ENCODE measurements at regions not wholly inside any gene's neighbourhood (a gene's known extent, or its start where the extent isn't known, plus 50 kb on each side); places are given as distances from the start of the nearest gene placed in this dataset.
"Not testable (repeated sequence)": the region's sequence is repeated elsewhere in the genome, so short reads cannot be mapped to it uniquely, and the experiment has no call there.

DNA sequence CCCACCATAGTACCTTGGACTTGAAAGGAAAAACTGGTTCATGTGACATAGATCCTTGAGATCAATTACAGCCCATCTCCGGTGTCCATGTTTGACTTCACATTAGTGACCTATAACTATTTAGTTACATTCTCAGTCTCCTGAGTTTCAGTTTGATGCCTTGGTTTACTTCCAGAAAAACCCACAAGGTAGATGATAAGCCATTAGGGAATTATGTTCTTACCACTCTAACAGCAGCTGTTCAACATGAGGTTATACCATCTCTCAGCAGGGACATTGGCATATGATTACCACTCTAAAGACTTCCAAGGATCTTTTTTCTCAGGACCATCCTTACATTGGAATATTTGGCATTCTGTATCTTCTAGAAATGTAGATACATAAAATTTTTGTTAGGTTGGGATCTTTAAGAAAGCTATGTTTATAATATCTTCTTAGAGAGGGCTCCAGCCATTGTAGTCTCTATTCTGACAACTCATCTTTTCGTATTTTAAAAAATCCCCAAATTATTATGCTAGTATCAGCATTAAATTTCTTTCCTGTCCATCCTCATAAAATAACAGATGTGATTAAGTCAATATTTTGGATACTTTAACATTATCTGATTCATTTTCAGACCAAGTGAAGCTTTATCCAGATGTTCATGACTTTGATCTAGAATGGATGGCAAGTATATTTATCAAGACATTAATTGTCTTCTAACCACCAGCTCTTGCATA, 258.9 kb downstream of the RDH14 start:
- Mint-ChIP-seq H3K36me3 (no peaks in the 10 kb centered on the region), H3K27ac (no peak overlapping the region), H3K4me3 (no peak overlapping the region), H3K4me1 (no peaks in the 10 kb centered on the region), H3K9me3 (no peaks in the 10 kb centered on the region)
- ATAC-seq = no peak
- DNase-seq (ENCODE audit: low spot score in 2 of 2) = no peak

DNA sequence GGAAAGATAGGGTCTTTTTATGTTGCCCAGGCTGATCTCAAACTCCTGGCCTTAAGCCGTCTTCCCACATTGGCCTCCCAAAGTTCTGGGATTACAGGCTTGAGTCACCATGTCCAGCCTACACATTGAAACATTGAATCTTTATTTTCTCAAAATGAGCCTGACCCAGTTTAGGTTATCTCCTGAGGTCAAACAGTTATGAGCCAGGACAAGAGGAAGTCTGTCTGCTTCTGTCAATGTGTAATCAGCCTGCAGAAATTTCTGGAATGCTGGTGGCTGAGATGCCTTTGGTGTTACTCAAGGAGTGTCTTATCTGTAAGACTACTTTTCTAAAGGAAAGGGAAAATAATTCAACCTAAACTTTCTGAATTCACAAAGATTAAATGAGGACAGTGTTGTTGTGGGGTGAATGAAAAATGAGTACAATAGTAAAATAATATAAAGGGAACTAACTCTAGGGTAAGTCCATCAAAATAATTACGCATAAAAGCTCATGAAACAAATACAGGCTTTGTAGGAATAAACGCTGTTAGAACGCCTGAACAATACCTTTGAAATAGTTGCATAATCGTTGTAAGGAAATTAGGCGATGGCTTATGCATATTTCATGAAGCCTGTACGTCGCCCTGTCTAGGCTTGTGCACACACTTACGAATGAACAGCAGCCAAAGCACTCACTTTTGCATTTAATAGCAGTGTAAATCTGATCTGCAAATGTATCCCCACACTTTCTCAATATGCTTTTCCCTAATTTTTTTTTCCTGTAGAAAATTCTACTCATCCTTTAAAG, 260.8 kb downstream of the RDH14 start:
- DNase-seq (ENCODE audit: low spot score in 2 of 2) = no peak

DNA sequence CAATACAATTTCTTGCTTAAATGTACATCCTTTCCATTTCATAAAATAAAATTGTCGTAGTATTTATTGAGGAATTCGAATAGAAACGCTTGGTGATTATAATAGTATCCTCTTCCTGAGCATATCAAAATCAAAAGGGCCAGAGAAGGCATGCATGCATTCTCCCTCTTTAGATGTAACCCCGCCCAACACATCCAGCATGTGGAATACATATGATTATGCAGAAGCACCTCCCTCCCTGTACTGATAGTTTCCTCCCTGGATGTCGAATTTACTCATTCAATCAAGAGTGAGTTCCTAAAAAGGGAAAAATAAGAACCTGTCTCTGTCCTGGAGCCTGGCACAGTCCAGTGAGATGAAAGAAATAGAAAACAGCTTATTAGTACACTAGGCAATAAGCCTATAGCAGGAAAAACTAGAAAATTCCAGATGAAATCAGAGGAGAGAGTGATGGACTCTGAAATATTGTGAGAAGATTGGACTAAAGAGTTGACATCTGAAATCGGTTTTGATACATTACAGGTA, 262.9 kb downstream of the RDH14 start:
- Mint-ChIP-seq H3K4me3 (no peak overlapping the region), H3K36me3 (no peaks in the 10 kb centered on the region), H3K27ac (no peak overlapping the region), H3K4me1 (no peaks in the 10 kb centered on the region), H3K9me3 (no peaks in the 10 kb centered on the region)
- no peak for ATAC-seq
- no peak for DNase-seq (ENCODE audit: low spot score in 2 of 2)

More for the DNA sequence above, 260.8 kb downstream of the RDH14 start:
- no peak for ATAC-seq
- no peak overlapping the region for H3K27ac Mint-ChIP-seq
- no peaks in the 10 kb centered on the region for H3K9me3 Mint-ChIP-seq
- no peak overlapping the region for H3K4me3 Mint-ChIP-seq
- no peaks in the 10 kb centered on the region for H3K4me1 Mint-ChIP-seq
- H3K36me3 Mint-ChIP-seq = no peaks in the 10 kb centered on the region

DNA sequence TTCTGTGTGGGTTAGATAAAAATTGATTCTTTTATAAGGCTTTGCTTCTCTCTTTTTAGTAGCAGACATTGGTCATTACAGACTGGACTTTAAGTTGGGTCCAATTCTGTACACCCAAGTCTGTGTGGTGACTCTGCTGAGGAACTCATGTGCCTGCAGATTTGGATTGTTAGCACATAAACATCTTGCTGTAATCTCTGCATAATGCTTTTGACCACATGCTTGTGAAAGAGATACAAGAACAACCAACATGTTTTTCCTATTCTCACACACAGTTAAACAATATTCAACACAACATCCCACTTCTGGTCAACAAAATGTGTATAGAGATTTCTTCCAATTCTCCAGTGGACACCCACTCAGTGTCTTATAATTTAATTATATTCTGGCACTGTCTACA, 270.1 kb downstream of the RDH14 start:
- Mint-ChIP-seq H3K27ac (no peak overlapping the region), H3K9me3 (peaks cover 2% of the 10 kb centered on the region), H3K4me3 (no peak overlapping the region), H3K36me3 (no peaks in the 10 kb centered on the region), H3K4me1 (no peaks in the 10 kb centered on the region)
- ATAC-seq (no peak), DNase-seq (ENCODE audit: low spot score in 2 of 2) (no peak)

DNA sequence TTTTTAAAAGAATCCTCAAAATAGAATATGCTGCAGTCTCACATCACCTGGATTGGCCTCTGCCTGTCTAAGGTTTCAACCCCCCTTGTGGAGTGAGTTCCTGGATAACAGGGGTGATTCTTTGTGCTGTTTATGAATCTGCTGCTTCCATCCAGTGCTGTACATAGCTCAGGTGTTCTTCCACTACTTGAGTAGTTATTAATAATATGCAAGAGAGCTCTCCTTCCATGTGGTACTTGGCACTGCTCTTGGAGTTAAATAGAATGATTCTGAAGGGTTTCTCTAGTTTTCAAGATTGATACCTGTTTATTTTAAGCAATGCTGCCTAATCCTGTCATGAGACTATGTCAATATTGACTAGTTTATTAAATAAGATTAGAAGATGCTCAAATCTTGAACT, 273.6 kb downstream of the RDH14 start:
- ATAC-seq (no peak), DNase-seq (ENCODE audit: low spot score in 2 of 2) (no peak)
- H3K4me3 Mint-ChIP-seq = no peak overlapping the region
- no peaks in the 10 kb centered on the region for H3K4me1 Mint-ChIP-seq
- H3K36me3 Mint-ChIP-seq = no peaks in the 10 kb centered on the region
- no peak overlapping the region for H3K27ac Mint-ChIP-seq
- H3K9me3 Mint-ChIP-seq = peaks cover 2% of the 10 kb centered on the region

DNA sequence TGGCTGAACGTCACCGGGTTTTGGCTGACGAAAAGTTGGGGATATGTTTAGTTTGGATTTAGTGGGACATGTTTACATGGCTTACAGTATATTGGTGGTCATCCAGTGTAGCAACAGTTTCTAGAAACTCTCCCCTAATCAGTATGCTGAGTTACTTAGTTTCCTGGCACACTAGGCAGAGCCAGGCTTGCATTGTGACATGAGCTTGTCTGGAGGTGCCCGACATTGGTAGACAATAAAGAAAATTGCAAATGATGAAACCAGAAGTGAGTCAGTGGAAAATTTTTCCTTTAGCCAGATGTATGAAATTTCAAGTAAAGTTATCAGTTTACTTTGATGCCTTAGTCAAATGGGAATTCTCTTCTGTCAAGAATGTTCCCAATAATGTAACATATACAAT, 276.1 kb downstream of the RDH14 start:
- H3K9me3 Mint-ChIP-seq = peaks cover 2% of the 10 kb centered on the region
- no peaks in the 10 kb centered on the region for H3K4me1 Mint-ChIP-seq
- no peak for ATAC-seq
- H3K4me3 Mint-ChIP-seq = no peak overlapping the region
- no peak for DNase-seq (ENCODE audit: low spot score in 2 of 2)
- no peaks in the 10 kb centered on the region for H3K36me3 Mint-ChIP-seq
- H3K27ac Mint-ChIP-seq = no peak overlapping the region

DNA sequence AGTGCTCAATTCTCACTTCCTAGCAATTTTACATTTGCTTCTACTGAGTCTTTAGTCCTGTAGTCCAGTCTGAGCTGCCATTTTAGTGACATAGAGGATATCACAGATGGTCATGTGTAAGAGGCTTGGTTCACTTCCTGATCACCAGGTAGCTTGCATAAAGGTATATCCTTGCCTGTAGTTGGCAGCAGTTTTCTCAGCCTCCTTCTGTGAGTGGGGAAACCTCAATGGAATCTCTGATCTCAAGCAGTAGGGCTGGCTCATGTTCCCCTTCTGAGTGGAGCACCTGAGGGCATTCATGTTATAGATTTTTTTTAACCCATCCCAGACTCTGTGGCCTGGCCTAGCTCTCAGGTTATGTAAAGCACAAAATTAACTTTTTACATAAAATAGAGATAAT, 278.4 kb downstream of the RDH14 start:
- H3K9me3 Mint-ChIP-seq = peaks cover 2% of the 10 kb centered on the region

DNA sequence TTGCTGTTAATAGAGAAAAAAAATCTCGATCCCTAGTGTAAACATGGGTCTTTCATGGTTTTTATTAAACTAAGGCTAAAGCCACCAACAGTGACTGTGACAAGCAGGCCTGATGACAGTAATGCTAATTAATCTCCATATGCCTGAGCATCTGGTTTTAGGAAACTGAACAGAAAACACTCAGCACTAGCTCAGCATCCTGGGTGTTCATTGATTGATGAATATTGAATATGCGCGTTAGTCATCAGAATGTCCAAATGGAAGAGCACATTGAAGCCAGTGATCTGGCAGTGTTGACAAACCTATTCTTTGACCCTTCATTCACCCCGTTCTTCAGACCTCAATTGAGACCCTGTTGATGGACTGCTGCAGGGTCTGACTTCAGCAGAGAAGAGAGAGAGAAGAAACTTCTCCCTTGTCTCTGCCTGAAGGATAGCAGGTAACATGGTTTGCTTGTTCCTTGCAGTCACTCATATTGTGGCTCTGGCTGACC, 283.8 kb downstream of the RDH14 start:
- H3K36me3 Mint-ChIP-seq = no peaks in the 10 kb centered on the region
- H3K4me1 Mint-ChIP-seq = no peaks in the 10 kb centered on the region
- no peak for ATAC-seq
- H3K9me3 Mint-ChIP-seq = no peaks in the 10 kb centered on the region
- DNase-seq (ENCODE audit: low spot score in 2 of 2) = no peak
- no peak overlapping the region for H3K27ac Mint-ChIP-seq
- no peak overlapping the region for H3K4me3 Mint-ChIP-seq

More for the DNA sequence above, 278.4 kb downstream of the RDH14 start:
- Mint-ChIP-seq H3K4me3 (no peak overlapping the region), H3K36me3 (no peaks in the 10 kb centered on the region), H3K27ac (no peak overlapping the region), H3K4me1 (no peaks in the 10 kb centered on the region)
- ATAC-seq (no peak), DNase-seq (ENCODE audit: low spot score in 2 of 2) (no peak)

DNA sequence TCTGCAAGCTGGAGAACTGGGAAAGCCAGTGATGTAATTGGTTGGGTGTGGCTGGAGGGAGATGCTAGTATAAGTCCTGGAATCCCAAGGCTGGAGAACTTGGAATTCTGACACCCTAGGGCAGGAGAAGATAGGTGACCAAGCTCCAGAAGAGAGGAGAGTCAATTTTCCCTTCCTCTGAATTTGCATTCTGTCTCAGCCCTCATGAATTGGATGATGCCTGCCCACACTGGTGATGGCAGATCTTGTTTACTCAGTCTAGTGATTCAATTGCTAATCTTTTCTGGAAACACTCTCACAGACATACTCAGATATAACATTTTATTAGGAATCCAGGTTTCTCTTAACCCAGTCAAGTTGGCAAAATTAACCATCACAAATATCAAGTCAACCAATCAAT, 287.2 kb downstream of the RDH14 start:
- ATAC-seq = no peak
- no peaks in the 10 kb centered on the region for H3K36me3 Mint-ChIP-seq
- no peaks in the 10 kb centered on the region for H3K9me3 Mint-ChIP-seq

DNA sequence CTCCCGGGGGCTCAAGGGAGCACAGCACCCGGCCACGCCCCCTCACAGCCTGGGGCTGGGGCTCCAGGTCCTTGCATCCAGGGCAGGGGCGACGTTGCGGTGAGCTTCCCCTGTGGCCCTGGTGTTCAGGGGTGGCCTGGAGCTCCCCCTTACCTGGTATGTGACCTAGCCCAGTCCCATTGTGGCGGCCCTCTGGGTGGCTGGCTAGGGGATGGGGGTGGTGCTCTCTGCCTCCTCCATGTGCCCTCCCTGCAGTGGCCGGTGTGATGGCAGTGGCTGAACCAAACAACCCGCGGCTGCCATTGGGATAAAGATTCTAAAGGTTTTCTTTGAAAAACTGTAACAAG, 288.3 kb downstream of the RDH14 start:
- H3K4me1 Mint-ChIP-seq = no peaks in the 10 kb centered on the region
- DNase-seq (ENCODE audit: low spot score in 2 of 2) (no peak), ATAC-seq (no peak)
- H3K27ac Mint-ChIP-seq = no peak overlapping the region
- H3K4me3 Mint-ChIP-seq = no peak overlapping the region
- no peaks in the 10 kb centered on the region for H3K36me3 Mint-ChIP-seq
- no peaks in the 10 kb centered on the region for H3K9me3 Mint-ChIP-seq

More for the DNA sequence above, 287.2 kb downstream of the RDH14 start:
- Mint-ChIP-seq H3K27ac (no peak overlapping the region), H3K4me3 (no peak overlapping the region), H3K4me1 (no peaks in the 10 kb centered on the region)
- no peak for DNase-seq (ENCODE audit: low spot score in 2 of 2)

DNA sequence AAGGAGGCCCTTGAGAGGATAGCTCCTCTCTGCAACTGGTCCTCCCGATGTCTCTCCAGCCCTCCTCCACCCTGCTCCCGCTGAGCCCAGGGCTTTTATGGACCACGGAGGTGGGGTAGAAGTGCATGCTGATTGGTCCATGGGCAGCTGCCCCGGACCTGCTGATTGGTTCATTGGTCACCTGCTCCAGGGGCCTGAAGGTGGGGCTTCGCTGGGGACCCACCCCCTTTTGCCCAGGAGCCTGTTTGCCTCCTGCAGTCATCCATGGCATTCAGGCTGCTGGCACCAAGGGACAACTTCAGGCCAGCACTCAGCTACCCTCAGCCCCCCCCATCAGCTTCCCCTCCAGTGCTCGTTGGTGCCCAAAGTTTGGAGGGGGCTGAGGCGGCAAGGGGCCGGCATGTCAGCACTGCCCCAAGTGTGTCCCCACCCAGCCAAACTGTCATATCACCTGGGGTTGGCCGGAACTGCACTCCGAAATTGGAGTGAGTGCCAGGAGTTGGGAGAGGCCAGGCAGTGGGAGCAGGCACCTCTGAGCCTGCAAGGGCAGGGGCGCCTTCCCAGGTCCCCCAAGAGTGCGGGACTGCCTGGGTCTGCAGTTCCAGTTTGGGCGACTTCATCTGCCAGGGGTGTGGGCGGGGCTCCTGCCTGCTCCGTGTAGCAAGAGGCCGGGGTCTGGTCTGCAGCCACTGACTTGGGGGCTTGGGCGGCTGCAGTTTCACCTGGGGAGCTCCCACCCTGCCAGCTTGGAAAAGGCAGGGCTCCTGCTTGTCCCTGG, 288.9 kb downstream of the RDH14 start:
- no peaks in the 10 kb centered on the region for H3K36me3 Mint-ChIP-seq
- peak; percentile 19 for ATAC-seq
- H3K9me3 Mint-ChIP-seq = no peaks in the 10 kb centered on the region
- no peaks in the 10 kb centered on the region for H3K4me1 Mint-ChIP-seq
- H3K27ac Mint-ChIP-seq = no peak overlapping the region
- H3K4me3 Mint-ChIP-seq = no peak overlapping the region
- DNase-seq (ENCODE audit: low spot score in 2 of 2) = no peak

DNA sequence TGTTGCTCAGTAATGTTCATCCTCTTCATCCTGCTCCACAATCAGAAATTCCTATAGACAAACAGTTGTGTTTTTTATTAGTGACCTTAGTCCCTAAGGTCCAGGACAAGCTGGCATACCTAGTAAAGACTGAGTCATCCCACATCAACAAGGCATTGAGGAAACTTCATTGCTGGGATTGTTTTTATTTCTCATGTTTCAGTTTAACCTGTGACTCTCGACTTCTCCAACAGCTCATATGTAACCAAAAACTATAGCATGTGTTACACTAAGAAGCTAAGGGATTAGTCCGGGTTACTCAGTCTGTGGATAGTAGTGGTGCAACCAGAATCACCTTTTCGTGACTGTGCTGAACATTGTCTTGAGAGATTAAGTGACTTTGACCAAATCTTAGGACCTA, 292.1 kb downstream of the RDH14 start:
- H3K4me1 Mint-ChIP-seq = no peaks in the 10 kb centered on the region
- no peak overlapping the region for H3K4me3 Mint-ChIP-seq
- no peak for DNase-seq (ENCODE audit: low spot score in 2 of 2)
- H3K9me3 Mint-ChIP-seq = no peaks in the 10 kb centered on the region
- ATAC-seq = no peak
- H3K36me3 Mint-ChIP-seq = no peaks in the 10 kb centered on the region
- H3K27ac Mint-ChIP-seq = no peak overlapping the region

DNA sequence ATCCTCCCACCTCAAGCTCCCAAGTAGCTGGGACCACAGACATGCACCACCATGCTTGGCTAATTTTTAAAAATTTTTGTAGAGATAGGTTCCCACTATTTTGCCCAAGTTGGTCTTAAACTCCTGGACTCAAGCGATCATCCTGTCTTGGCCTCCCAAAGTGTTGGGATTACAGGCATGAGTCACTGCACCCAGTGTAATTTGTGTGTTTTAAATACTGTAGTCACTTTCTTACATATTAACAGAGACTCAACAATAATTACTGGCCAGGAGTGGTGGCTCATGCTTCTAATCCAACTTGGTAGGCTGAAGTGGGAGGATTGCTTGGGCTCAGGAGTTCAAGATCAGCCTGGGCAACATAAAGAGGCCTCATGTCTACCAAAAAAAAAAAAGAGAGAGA, 293.0 kb downstream of the RDH14 start:
- Mint-ChIP-seq H3K27ac (no peak overlapping the region), H3K36me3 (no peaks in the 10 kb centered on the region), H3K9me3 (no peaks in the 10 kb centered on the region), H3K4me1 (no peaks in the 10 kb centered on the region), H3K4me3 (no peak overlapping the region)
- ATAC-seq = no peak
- no peak for DNase-seq (ENCODE audit: low spot score in 2 of 2)

DNA sequence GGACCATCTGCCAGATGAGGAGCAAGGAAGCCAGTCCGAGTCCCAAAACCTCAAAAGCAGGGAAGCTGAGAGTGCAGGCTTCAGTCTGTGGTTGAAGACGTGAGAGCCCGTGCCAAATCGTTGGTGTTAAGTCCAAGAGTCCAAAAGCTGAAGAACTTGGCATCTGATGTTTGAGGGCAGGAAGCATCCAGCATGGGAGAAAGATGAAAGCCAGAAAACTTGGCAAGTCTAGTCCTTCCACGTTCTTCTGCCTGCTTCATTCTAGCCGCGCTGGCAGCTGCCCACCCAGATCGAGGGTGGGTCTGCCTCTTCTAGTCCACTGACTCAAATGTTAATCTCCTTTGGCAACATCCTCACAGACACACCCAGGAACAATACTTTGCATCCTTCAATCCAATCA, 293.8 kb downstream of the RDH14 start:
- not testable (repeated sequence) for H3K27ac Mint-ChIP-seq; DNase-seq (ENCODE audit: low spot score in 2 of 2); H3K4me3 Mint-ChIP-seq; H3K36me3 Mint-ChIP-seq; H3K9me3 Mint-ChIP-seq; H3K4me1 Mint-ChIP-seq; ATAC-seq
